Activated naive CD8-positive, alpha-beta T cell treated with anti-CD3 and anti-CD28 coated beads, Interleukin-2, amount 10 ng/mL, durations not matched to agents 7 days and 5 days (primary cell): ENCODE measurements at regions not wholly inside any gene's neighbourhood (a gene's known extent, or its start where the extent isn't known, plus 50 kb on each side); places are given as distances from the start of the nearest gene placed in this dataset.

Experiments used
- ATAC-seq: fragments of 150-1000 bp; cut with Tn5 transposase; one replicate; pipeline ENCODE4 v1.10.0; 2021; ENCODE audit warnings: low read depth, moderate library complexity
- POLR2A ChIA-PET: fragments of 350-600 bp; sonication (Branson Sonifier 250); formaldehyde crosslinking; loops from one replicate; lab custom pipeline; 2021; ENCODE audit warnings: antibody characterized with exemption; lab: Charles Lee
- DNase-seq: peaks from one replicate; pipeline ENCODE4 v3.0.0; 2021
- H3K27ac Mint-ChIP-seq: one replicate; pipeline ENCODE4 v1.8.0; 2022; ENCODE audit warnings: mild to moderate bottlenecking, mixed read lengths
- H3K27me3 Mint-ChIP-seq: one replicate; pipeline ENCODE4 v1.8.0; 2022; ENCODE audit warnings: mild to moderate bottlenecking, moderate library complexity, mixed read lengths
- H3K36me3 Mint-ChIP-seq: one replicate; pipeline ENCODE4 v1.8.0; 2021; ENCODE audit warnings: mild to moderate bottlenecking, mixed read lengths
- H3K4me1 Mint-ChIP-seq: one replicate; pipeline ENCODE4 v1.8.0; 2021; ENCODE audit warnings: mixed read lengths
- H3K4me3 Mint-ChIP-seq: one replicate; pipeline ENCODE4 v1.8.0; 2022; ENCODE audit warnings: mild to moderate bottlenecking, moderate library complexity, mixed read lengths
- H3K9me3 Mint-ChIP-seq: one replicate; pipeline ENCODE4 v1.8.0; 2021; ENCODE audit warnings: mixed read lengths

GRCh38 chr5:63687854-63688516 is 274.3 kb downstream of the HTR1A start:
- H3K4me1 Mint-ChIP-seq = no peaks in the 10 kb centered on the region
- no peak for ATAC-seq
- peaks cover 3% of the 10 kb centered on the region for H3K9me3 Mint-ChIP-seq
- DNase-seq = no peak
- H3K27ac Mint-ChIP-seq = no peak overlapping the region
- H3K36me3 Mint-ChIP-seq = no peaks in the 10 kb centered on the region
- POLR2A ChIA-PET = no interaction called here
- no peaks in the 10 kb centered on the region for H3K27me3 Mint-ChIP-seq
- no peak overlapping the region for H3K4me3 Mint-ChIP-seq

DNA sequence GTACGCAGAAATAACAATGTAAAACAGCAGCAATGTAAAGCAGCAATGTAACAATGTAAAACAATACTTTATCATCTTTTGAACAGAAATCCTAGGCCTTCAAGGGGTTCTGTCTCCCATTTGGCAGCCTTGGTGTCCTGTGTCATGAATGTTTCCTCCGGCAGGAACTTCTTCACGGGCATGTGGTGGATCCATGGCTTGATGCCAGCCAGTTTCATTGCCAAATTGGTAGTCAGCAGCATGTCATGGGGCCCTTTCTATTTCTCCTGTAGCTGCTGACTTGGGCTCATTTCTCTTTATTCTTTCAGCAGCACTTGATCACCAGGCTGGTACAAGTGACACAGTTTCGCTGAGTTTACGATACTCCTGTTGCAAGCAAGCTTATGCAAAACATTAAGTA is 275.3 kb downstream of the HTR1A start:
- Mint-ChIP-seq H3K27me3 (no peaks in the 10 kb centered on the region), H3K36me3 (no peaks in the 10 kb centered on the region), H3K27ac (no peak overlapping the region), H3K9me3 (peaks cover 3% of the 10 kb centered on the region), H3K4me3 (no peak overlapping the region), H3K4me1 (no peaks in the 10 kb centered on the region)
- ATAC-seq (no peak), DNase-seq (no peak)
- POLR2A ChIA-PET = no interaction called here

DNA sequence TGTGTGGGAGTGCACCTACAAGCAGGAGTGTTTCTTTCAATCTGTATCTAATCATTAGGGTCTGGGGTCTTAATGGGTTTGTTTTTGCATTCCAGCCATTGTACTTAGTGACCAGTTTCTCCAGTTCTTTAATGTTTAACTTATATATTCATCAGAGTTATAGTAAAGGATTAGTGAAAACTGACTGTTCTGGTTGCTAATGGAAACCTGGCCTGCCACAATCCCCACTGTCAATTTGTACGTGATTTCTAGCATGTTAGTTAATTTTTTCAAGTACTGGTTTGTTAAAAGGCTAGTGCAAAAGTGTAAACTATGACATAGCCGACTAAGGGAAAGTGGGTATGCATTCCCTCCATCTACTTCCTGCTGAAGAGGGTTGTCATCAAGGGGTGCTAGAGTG is 276.1 kb downstream of the HTR1A start:
- H3K4me3 Mint-ChIP-seq = no peak overlapping the region
- DNase-seq (no peak), ATAC-seq (no peak)
- H3K27ac Mint-ChIP-seq = no peak overlapping the region
- H3K9me3 Mint-ChIP-seq = peaks cover 3% of the 10 kb centered on the region
- H3K4me1 Mint-ChIP-seq = no peaks in the 10 kb centered on the region
- POLR2A ChIA-PET = interaction anchor here (0.5 kb wide), 1 partner anchor 1228 kb away, joined by 3 read pairs; no protein-coding TSS in a partner anchor
- no peaks in the 10 kb centered on the region for H3K36me3 Mint-ChIP-seq
- no peaks in the 10 kb centered on the region for H3K27me3 Mint-ChIP-seq

- H3K36me3 Mint-ChIP-seq = no peaks in the 10 kb centered on the region
- H3K4me1 Mint-ChIP-seq = no peaks in the 10 kb centered on the region
- POLR2A ChIA-PET = no interaction called here
- ATAC-seq = no peak
- H3K27me3 Mint-ChIP-seq = no peaks in the 10 kb centered on the region
- H3K4me3 Mint-ChIP-seq = no peak overlapping the region
- H3K27ac Mint-ChIP-seq = no peak overlapping the region
- no peak for DNase-seq
- H3K9me3 Mint-ChIP-seq = peaks cover 3% of the 10 kb centered on the region
Measured at GRCh38 chr5:63685454-63685853, 276.8 kb downstream of the HTR1A start.

- Mint-ChIP-seq H3K4me1 (no peaks in the 10 kb centered on the region), H3K4me3 (no peak overlapping the region), H3K27ac (no peak overlapping the region), H3K36me3 (no peaks in the 10 kb centered on the region), H3K9me3 (peaks cover 5% of the 10 kb centered on the region), H3K27me3 (no peaks in the 10 kb centered on the region)
- DNase-seq = no peak
- ATAC-seq = no peak
- POLR2A ChIA-PET = no interaction called here
Measured at GRCh38 chr5:63674881-63675280, 287.4 kb downstream of the HTR1A start.

DNA sequence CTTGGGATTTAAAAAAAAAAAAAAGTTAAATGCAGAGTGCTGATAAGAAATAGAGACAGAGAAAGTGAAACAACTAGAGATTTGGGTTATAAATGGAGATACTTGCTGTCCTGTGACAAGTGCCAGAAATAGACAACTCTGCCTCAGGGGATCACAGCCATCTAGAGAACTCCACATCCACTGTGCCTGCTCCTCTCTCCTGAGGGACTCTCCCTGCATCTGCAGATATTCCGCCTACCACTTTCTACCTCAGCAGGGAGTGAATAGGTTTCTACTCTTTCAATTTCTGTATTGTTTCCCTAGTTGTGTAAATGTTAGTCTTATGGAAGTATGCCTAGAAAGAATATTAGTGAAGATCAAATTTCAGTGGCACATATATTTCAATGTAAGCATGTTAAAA is 307.2 kb downstream of the HTR1A start:
- ATAC-seq (no peak), DNase-seq (no peak)
- no peaks in the 10 kb centered on the region for H3K9me3 Mint-ChIP-seq
- POLR2A ChIA-PET = no interaction called here
- no peaks in the 10 kb centered on the region for H3K27me3 Mint-ChIP-seq
- no peaks in the 10 kb centered on the region for H3K36me3 Mint-ChIP-seq
- no peak overlapping the region for H3K27ac Mint-ChIP-seq
- no peak overlapping the region for H3K4me3 Mint-ChIP-seq
- H3K4me1 Mint-ChIP-seq = no peaks in the 10 kb centered on the region

GRCh38 chr5:63650581-63650980 is 311.7 kb downstream of the HTR1A start:
- Mint-ChIP-seq H3K27me3 (no peaks in the 10 kb centered on the region), H3K36me3 (no peaks in the 10 kb centered on the region), H3K9me3 (peaks cover 1% of the 10 kb centered on the region), H3K4me3 (no peak overlapping the region), H3K27ac (no peak overlapping the region), H3K4me1 (no peaks in the 10 kb centered on the region)
- ATAC-seq = no peak
- no peak for DNase-seq
- POLR2A ChIA-PET = no interaction called here

DNA sequence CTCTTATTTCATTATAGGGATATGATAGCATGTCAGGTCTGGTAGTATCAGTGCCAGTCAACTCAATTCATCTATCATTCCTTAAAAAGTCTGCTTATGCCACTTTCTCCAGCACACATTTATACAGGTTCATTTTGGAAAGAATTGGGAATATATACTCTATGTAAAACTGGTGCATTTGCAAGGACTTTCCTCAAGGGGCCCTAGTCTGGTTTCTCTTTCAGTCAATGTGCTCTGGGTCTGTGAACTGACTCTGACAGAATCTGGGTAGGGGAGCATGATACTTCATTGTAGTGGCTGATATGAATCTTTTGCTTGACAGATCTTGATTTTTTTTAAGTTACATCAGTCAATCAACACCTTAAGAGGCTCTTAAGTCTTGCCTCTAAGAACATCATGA is 313.9 kb downstream of the HTR1A start:
- no peak for DNase-seq
- Mint-ChIP-seq H3K27me3 (no peaks in the 10 kb centered on the region), H3K4me3 (no peak overlapping the region), H3K9me3 (peaks cover 1% of the 10 kb centered on the region), H3K27ac (no peak overlapping the region), H3K4me1 (no peaks in the 10 kb centered on the region), H3K36me3 (no peaks in the 10 kb centered on the region)
- POLR2A ChIA-PET = no interaction called here
- no peak for ATAC-seq

DNA sequence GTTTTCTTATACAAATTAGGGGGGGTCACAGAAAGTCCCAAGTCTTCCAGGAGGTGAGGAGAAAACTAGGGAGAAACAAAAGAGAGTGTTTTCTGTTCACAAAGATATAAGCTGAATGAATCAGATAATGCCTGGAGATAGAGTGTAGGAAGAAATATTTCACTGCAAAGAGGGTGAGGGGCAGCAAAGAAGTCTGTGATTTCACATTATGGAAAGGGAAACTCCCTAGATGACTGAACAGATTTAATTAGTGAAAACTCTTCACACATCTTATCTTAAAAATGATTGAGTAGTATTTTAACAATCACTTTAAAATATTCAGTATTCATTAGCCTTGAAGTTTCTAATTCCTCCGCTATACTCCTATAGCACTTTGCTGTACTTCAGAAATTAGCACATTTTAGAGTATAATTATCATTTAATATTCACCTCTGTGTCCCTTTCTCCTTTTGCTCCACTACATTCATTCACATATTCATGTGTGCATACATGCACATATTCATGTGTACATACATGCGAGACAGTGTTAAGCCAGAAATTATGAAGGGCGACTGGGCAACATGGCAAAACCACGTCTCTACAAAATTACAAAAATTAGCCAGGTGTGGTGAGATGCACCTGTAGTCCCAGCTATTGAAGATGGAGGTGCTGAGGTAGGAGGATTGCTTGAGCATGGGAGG is 332.2 kb downstream of the HTR1A start:
- H3K27ac Mint-ChIP-seq = no peak overlapping the region
- H3K4me3 Mint-ChIP-seq = no peak overlapping the region
- ATAC-seq (no peak), DNase-seq (no peak)
- POLR2A ChIA-PET = no interaction called here
- H3K9me3 Mint-ChIP-seq = peaks cover 7% of the 10 kb centered on the region
- H3K36me3 Mint-ChIP-seq = no peaks in the 10 kb centered on the region
- H3K4me1 Mint-ChIP-seq = no peaks in the 10 kb centered on the region
- no peaks in the 10 kb centered on the region for H3K27me3 Mint-ChIP-seq

DNA sequence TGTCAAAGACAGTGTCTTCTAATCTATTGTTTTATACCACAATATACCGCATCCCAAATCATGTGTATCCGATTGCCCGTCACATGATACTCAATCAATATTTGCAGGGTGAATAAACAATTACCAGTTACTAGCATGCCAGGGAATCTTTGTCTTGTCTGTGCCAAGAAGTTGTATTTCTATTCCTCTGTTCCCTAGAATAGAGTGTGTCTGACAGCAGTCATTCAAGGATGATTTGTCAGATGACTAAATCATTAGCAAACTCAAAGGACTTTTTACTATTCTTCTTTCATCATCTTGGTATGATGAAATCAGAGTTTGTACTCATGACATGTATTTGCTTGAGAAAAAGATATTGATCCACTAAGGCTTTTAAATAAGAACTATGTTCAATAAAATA is 348.8 kb downstream of the HTR1A start:
- POLR2A ChIA-PET = no interaction called here
- Mint-ChIP-seq H3K27me3 (no peaks in the 10 kb centered on the region), H3K9me3 (peaks cover 1% of the 10 kb centered on the region), H3K4me1 (no peaks in the 10 kb centered on the region), H3K27ac (no peak overlapping the region), H3K36me3 (no peaks in the 10 kb centered on the region), H3K4me3 (no peak overlapping the region)
- no peak for ATAC-seq
- DNase-seq = no peak

DNA sequence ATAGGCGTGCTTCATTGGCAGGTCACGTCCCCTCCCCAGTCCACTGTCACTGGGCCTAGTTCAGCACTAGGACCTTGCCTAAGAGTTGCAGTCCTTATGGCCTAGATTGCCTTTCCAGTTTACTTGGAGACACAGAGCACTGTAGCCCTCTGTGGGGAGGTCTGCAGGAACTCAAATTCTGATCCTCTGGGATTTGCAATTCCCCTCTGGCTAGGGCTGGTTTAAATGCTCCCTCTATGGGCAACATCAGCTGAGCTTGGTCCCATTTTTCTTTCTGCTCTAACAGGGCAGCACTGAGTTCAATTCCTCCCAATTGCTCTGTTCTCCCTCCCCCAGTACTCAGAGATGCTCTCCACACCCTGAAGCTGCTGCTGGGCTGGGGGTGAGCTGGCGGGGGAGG is 358.2 kb downstream of the HTR1A start:
- Mint-ChIP-seq H3K4me1 (no peaks in the 10 kb centered on the region), H3K27me3 (no peaks in the 10 kb centered on the region), H3K9me3 (peaks cover 7% of the 10 kb centered on the region), H3K4me3 (no peak overlapping the region), H3K36me3 (no peaks in the 10 kb centered on the region), H3K27ac (no peak overlapping the region)
- no peak for DNase-seq
- ATAC-seq = no peak
- POLR2A ChIA-PET = no interaction called here

- no peak for DNase-seq
Measured at GRCh38 chr5:63602971-63603370, 359.3 kb downstream of the HTR1A start.

DNA sequence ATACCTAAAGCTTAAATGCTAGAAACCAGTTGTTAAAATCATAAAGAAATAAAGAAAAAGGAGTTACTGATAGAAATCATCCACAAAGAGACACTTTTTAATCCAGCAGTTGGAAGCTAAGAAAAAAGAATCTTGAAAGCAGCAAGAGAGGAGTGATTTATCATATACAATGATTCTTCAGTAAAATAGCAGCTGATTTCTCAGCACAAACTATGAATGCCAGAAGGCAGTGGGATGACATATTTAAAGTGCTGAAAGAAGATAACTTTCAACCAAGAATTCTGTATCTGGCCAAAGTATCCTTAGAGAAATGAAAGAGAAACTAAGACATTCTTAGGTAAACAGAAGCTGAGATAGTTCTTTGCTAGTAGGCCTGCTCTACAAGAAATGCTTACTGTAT is 366.0 kb downstream of the HTR1A start:
- H3K4me3 Mint-ChIP-seq = no peak overlapping the region
- POLR2A ChIA-PET = no interaction called here
- H3K27me3 Mint-ChIP-seq = no peaks in the 10 kb centered on the region
- H3K9me3 Mint-ChIP-seq = peaks cover 9% of the 10 kb centered on the region
- no peaks in the 10 kb centered on the region for H3K36me3 Mint-ChIP-seq
- no peaks in the 10 kb centered on the region for H3K4me1 Mint-ChIP-seq
- DNase-seq = no peak
- no peak for ATAC-seq
- no peak overlapping the region for H3K27ac Mint-ChIP-seq

More at GRCh38 chr5:63602971-63603370, 359.3 kb downstream of the HTR1A start:
- POLR2A ChIA-PET = no interaction called here
- H3K27ac Mint-ChIP-seq = no peak overlapping the region
- H3K4me1 Mint-ChIP-seq = no peaks in the 10 kb centered on the region
- H3K36me3 Mint-ChIP-seq = no peaks in the 10 kb centered on the region
- no peak for ATAC-seq
- no peaks in the 10 kb centered on the region for H3K27me3 Mint-ChIP-seq
- peaks cover 7% of the 10 kb centered on the region for H3K9me3 Mint-ChIP-seq
- H3K4me3 Mint-ChIP-seq = no peak overlapping the region

- Mint-ChIP-seq H3K27me3 (no peaks in the 10 kb centered on the region), H3K9me3 (peaks cover 3% of the 10 kb centered on the region), H3K4me1 (no peaks in the 10 kb centered on the region), H3K36me3 (no peaks in the 10 kb centered on the region), H3K27ac (no peak overlapping the region), H3K4me3 (no peak overlapping the region)
- DNase-seq (no peak), ATAC-seq (no peak)
- POLR2A ChIA-PET = no interaction called here
Measured at GRCh38 chr5:63573380-63573779, 388.9 kb downstream of the HTR1A start.
